Omental fat pad (tissue), 3 donors: ENCODE measurements at regions not wholly inside any gene's neighbourhood (a gene's known extent, or its start where the extent isn't known, plus 50 kb on each side); places are given as distances from the start of the nearest gene placed in this dataset. TPM values are rescaled to one million over a fixed set of nuclear protein-coding genes. Genes with fewer than 3 reads are reported as not detected.

ENCODE experiments used
- ATAC-seq: fragments of 150-250 bp; one replicate; pipeline ENCODE4 v1.9.1; 2016; ENCODE audit warnings: mild to moderate bottlenecking, moderate library complexity; ENCODE audit not compliant: low FRiP score
- DNase-seq: peaks from one replicate; pipeline ENCODE4 v3.0.0-alpha.2; 2019; ENCODE audit warnings: low spot score
- small RNA-seq: library from RNA; depleted of rRNA; stranded (forward); fragments of <200 nt; gene quantifications from one replicate; pipeline ENCODE3, GENCODE V24; 2016
- TF ChIP-seq, protein P1 (sequence below), 3 donors: fragments of 450-650 bp; IDR thresholded peaks; one replicate each; pipeline ENCODE4 v1.5.1; 2016 to 2017; ENCODE audit warnings: antibody characterized with exemption in 3 of 3, mild to moderate bottlenecking in 3 of 3, moderate library complexity in 2 of 3

DNA sequence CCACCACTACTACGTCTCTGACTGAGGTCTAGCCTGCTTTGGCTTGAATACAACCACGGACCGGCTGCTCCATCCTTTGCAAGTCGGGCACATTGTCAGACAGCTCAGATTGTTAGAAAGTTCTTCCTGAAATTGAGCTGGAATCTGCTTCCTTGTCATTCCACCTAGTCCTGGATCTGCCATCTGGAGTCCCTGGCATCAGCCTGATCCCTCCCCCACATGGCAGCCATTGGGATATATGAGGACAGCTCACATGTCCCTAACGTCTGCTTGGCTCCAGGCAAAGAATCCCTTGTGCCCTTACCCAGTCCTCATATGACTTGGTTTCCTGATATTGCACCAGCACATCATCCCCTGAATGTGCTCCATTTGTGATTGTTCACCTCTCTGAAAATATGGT, 56.3 kb upstream of the SYT6 start:
- DNase-seq (no peak), ATAC-seq (no peak)
- TF ChIP-seq, protein P1, sequence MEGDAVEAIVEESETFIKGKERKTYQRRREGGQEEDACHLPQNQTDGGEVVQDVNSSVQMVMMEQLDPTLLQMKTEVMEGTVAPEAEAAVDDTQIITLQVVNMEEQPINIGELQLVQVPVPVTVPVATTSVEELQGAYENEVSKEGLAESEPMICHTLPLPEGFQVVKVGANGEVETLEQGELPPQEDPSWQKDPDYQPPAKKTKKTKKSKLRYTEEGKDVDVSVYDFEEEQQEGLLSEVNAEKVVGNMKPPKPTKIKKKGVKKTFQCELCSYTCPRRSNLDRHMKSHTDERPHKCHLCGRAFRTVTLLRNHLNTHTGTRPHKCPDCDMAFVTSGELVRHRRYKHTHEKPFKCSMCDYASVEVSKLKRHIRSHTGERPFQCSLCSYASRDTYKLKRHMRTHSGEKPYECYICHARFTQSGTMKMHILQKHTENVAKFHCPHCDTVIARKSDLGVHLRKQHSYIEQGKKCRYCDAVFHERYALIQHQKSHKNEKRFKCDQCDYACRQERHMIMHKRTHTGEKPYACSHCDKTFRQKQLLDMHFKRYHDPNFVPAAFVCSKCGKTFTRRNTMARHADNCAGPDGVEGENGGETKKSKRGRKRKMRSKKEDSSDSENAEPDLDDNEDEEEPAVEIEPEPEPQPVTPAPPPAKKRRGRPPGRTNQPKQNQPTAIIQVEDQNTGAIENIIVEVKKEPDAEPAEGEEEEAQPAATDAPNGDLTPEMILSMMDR (IDR thresholded peaks at IDR 0.05) = no peak

GRCh38 chr1:114208714-114209113, 55.0 kb upstream of the SYT6 start:
- ATAC-seq = no peak
- TF ChIP-seq, protein P1 (IDR thresholded peaks at IDR 0.05) = no peak
- no peak for DNase-seq

DNA sequence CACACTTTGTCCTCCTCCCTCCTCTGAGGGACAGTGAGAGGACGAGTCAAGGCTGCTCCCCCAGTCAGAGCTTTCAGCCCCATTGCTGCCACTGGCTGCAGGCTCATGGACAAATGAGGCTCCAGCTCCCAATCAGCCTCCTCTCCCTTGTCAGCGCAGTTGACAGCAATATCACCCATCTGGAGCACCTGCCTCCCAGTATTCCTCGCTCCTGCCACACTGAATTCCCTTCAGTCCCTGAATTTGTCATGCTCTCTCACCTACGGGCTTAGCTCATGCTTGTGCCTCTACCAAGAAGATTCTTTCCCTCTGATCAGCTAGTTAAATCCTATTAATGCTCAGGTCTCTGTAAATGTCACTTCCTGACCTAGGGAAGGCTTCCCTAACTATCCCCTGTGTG, 54.4 kb upstream of the SYT6 start:
- ATAC-seq (no peak), DNase-seq (no peak)
- TF ChIP-seq, protein P1 (IDR thresholded peaks at IDR 0.05) = no peak

GRCh38 chr1:114207635-114208034, 54.0 kb upstream of the SYT6 start:
- TF ChIP-seq, protein P1 (IDR thresholded peaks at IDR 0.05) = no peak
- DNase-seq = no peak
- ATAC-seq = no peak

DNA sequence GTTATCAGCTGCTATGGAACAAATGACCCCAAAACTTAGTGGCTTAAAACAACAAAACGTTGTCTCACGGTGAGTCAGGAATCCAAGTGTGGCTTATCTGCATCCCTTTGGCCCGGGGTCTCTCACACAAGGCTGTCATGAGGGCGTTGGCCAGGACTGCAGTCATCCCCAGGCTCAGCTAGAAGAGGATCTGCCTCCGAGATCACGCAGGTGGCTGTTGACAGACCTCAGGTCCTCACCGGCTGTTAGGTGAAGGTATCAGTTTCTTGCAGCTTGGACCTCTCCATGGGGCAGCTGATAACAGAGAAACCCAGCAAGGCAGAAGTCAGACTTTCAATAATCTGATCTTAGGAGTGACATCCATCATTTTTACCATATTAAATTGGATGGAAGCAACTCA, 52.7 kb upstream of the SYT6 start:
- no peak for ATAC-seq
- TF ChIP-seq, protein P1 (IDR thresholded peaks at IDR 0.05) = no peak
- DNase-seq = no peak

DNA sequence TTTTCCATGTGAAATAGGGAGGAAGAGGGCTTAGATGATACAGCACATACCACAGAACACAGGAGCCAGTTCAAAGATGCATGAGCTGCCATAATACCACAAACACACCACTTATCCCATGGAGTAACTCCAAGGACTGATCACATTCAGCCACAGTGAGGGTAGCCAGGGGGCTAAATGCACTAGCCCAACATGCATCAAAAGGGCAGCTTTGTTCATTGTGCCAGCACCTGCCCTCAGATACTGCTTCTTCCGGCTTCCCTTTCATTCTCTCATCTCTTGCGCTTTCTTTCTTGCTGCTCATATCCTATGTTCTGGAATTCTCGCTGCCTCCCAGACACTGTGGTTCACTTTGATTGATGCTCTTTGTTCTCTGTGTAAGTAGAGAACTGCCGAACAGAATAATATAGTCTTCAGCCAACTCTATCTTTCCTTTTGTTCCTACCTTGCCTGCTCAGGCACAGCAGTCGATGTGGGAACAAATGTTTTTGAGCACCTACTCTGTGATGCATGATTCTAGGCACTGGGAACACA, 50.0 kb upstream of the SYT6 start:
- TF ChIP-seq, protein P1 (IDR thresholded peaks at IDR 0.05) = no peak
- ATAC-seq (no peak), DNase-seq (no peak)

Small RNAs in the stretch of these regions (small RNA-seq; reads per million reads assigned to genes)
- gene MRPL57P1 = not detected
